ENCODE measurements at regions not wholly inside any gene's neighbourhood (a gene's known extent, or its start where the extent isn't known, plus 50 kb on each side); places are given as distances from the start of the nearest gene placed in this dataset.

GRCh38 chr22:49044091-49044490, 783.6 kb downstream of the BRD1 start:
- CTCF ChIA-PET: interaction anchor here (5.8 kb wide), 1 partner anchor 262 kb away, joined by 64 read pairs; no protein-coding TSS in a partner anchor

GRCh38 chr22:49042877-49043859, 784.5 kb downstream of the BRD1 start:
- H3K27ac ChIP-seq (ENCODE audit: extremely low read depth, low read depth, low read length): no peak overlapping the region
- H3K4me3 ChIP-seq (ENCODE audit: low read depth, low read length): no peak overlapping the region
- POLR2A ChIA-PET: no interaction called here
- CTCF ChIA-PET: interaction anchor here (0.6 to 5.8 kb wide), 2 partner anchors 16 to 263 kb away, joined by 5 to 64 read pairs; no protein-coding TSS in a partner anchor
- TF ChIP-seq ZNF335 (tag by site-specific recombination; conservative IDR thresholded peaks at IDR 0.05): no peak
- TF ChIP-seq GFI1B (tag by site-specific recombination; IDR thresholded peaks at IDR 0.05): no peak
- TF ChIP-seq ZNF132 (tag by site-specific recombination; IDR thresholded peaks at IDR 0.05; ENCODE audit: borderline replicate concordance): no peak
- no peak for TF ChIP-seq ZNF518A (tag by site-specific recombination; conservative IDR thresholded peaks at IDR 0.05; ENCODE audit: low read depth)
- TF ChIP-seq ZNF701 (tag by site-specific recombination; IDR thresholded peaks at IDR 0.05): no peak
- TF ChIP-seq ZNF211 (tag by site-specific recombination; IDR thresholded peaks at IDR 0.05; ENCODE audit: low read depth): no peak
- TF ChIP-seq ZNF514 (tag by site-specific recombination; IDR thresholded peaks at IDR 0.05): no peak
- no peak for TF ChIP-seq WT1 (tag by site-specific recombination; IDR thresholded peaks at IDR 0.05)
- TF ChIP-seq ZNF529 (tag by site-specific recombination; IDR thresholded peaks at IDR 0.05; ENCODE audit: insufficient replicate concordance): no peak
- no peak for TF ChIP-seq ZNF239 (tag by site-specific recombination; IDR thresholded peaks at IDR 0.05)
- H3K4me1 ChIP-seq (ENCODE audit: control insufficient read depth, insufficient read depth, low read length): no peaks in the 10 kb centered on the region
- H3K9me3 ChIP-seq (ENCODE audit: control insufficient read depth, insufficient read depth, low read depth, low read length): no peaks in the 10 kb centered on the region
- H3K36me3 ChIP-seq (ENCODE audit: control insufficient read depth in 2 of 2, insufficient read depth in 1 of 2, low read length in 2 of 2): no peaks in the 10 kb centered on the region

More at GRCh38 chr22:49044091-49044490, 783.6 kb downstream of the BRD1 start:
- Histone ChIP-seq H3K36me3 (ENCODE audit: control insufficient read depth in 2 of 2, insufficient read depth in 1 of 2, low read length in 2 of 2) (no peaks in the 10 kb centered on the region), H3K9me3 (ENCODE audit: control insufficient read depth, insufficient read depth, low read depth, low read length) (no peaks in the 10 kb centered on the region), H3K27ac (ENCODE audit: extremely low read depth, low read depth, low read length) (no peak overlapping the region), H3K4me3 (ENCODE audit: low read depth, low read length) (no peak overlapping the region), H3K4me1 (ENCODE audit: control insufficient read depth, insufficient read depth, low read length) (no peaks in the 10 kb centered on the region)
- POLR2A ChIA-PET: no interaction called here
- no peak for TF ChIP-seq ZNF600 (tag by site-specific recombination; IDR thresholded peaks at IDR 0.05)
- TF ChIP-seq ZBTB44 (tag by site-specific recombination; IDR thresholded peaks at IDR 0.05): no peak
- TF ChIP-seq ZNF426 (tag by site-specific recombination; IDR thresholded peaks at IDR 0.05): no peak
- TF ChIP-seq PRDM6 (tag by site-specific recombination; IDR thresholded peaks at IDR 0.05): no peak
- no peak for TF ChIP-seq ZNF521 (tag by site-specific recombination; IDR thresholded peaks at IDR 0.05)
- TF ChIP-seq ZNF561 (tag by site-specific recombination; IDR thresholded peaks at IDR 0.05; ENCODE audit: borderline replicate concordance): no peak
- no peak for TF ChIP-seq PBX3 (CRISPR knock-in tag; IDR thresholded peaks at IDR 0.05)
- TF ChIP-seq, protein P1, sequence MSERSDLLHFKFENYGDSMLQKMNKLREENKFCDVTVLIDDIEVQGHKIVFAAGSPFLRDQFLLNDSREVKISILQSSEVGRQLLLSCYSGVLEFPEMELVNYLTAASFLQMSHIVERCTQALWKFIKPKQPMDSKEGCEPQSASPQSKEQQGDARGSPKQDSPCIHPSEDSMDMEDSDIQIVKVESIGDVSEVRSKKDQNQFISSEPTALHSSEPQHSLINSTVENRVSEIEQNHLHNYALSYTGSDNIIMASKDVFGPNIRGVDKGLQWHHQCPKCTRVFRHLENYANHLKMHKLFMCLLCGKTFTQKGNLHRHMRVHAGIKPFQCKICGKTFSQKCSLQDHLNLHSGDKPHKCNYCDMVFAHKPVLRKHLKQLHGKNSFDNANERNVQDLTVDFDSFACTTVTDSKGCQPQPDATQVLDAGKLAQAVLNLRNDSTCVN (tag by site-specific recombination; optimal IDR thresholded peaks at IDR 0.05): no peak
- TF ChIP-seq ZNF239 (tag by site-specific recombination; IDR thresholded peaks at IDR 0.05): no peak
- no peak for TF ChIP-seq ZNF274 (IDR thresholded peaks at IDR 0.05; ENCODE audit: low read length)
- TF ChIP-seq ZNF274 (tag by site-specific recombination; IDR thresholded peaks at IDR 0.05; ENCODE audit: borderline replicate concordance): no peak
